ENCODE measurements at regions not wholly inside any gene's neighbourhood (a gene's known extent, or its start where the extent isn't known, plus 50 kb on each side); places are given as distances from the start of the nearest gene placed in this dataset.

GRCh38 chr15:95987299-95987698 is 343.2 kb upstream of the NR2F2 start:
- no peak for DNase-seq
- Histone ChIP-seq H3K4me3 (ENCODE audit: insufficient read depth, low read depth, low read length) (no peak overlapping the region), H3K36me3 (replicated peaks; ENCODE audit: control insufficient read depth, insufficient read depth, low read length) (no peaks in the 10 kb centered on the region), H3K27me3 (ENCODE audit: control insufficient read depth, insufficient read depth, low read length) (no peaks in the 10 kb centered on the region)

DNA sequence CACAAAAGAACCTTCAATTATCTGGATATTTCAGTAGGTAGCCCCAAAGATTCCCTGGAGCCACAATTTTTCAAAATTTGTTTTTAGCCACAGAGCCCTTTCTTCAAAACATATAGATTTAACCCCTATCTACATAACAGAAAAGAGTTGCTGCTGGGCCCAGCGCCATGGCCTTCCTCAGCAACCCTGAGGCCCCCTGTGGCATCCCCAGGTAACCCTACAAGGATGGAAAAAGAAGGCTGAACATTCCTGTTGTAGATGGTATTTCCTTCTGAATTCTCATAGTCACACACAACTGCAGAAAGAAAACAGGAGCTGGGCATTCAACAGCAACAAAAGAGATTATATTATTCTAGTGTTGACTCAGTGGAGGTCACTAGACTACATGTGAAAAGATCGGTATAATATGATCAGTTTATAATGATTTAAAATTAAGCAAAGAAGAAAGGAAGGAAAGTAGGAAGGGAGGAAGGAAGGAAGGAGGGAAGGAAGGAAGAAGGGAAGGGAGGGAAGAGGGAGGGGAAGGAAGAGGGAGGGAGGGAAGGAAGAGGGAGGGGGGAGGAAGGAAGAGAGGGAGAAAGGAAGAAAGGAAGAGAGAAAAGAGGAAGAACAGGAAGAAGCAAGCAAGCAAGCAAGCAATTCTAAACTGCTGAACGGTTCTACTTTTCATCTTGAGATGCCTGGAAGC is 342.5 kb upstream of the NR2F2 start:
- peak; percentile 17 for DNase-seq
- Histone ChIP-seq H3K36me3 (replicated peaks; ENCODE audit: control insufficient read depth, insufficient read depth, low read length) (no peaks in the 10 kb centered on the region), H3K27me3 (ENCODE audit: control insufficient read depth, insufficient read depth, low read length) (no peaks in the 10 kb centered on the region), H3K4me3 (ENCODE audit: insufficient read depth, low read depth, low read length) (no peak overlapping the region)

DNA sequence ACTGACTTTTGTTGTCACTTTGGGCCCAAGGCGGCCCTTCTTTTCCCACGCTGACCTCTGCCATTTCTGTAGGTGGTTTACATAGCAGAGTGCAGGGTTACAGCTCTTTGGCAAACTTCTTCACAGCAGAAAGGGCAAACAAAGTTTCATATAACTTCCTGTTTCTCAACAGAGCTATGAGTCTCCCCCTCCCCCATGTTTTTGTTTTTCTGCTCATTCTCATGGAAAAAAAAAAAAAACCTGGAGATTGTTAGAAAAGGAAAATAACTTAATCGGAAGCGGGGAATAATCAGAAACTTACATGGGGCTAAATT is 342.0 kb upstream of the NR2F2 start:
- H3K4me3 ChIP-seq (ENCODE audit: insufficient read depth, low read depth, low read length): no peak overlapping the region
- H3K27me3 ChIP-seq (ENCODE audit: control insufficient read depth, insufficient read depth, low read length): no peaks in the 10 kb centered on the region
- no peak for DNase-seq
- H3K36me3 ChIP-seq (replicated peaks; ENCODE audit: control insufficient read depth, insufficient read depth, low read length): no peaks in the 10 kb centered on the region

- no peak for DNase-seq
- H3K4me3 ChIP-seq (ENCODE audit: insufficient read depth, low read depth, low read length): no peak overlapping the region
- no peaks in the 10 kb centered on the region for H3K27me3 ChIP-seq (ENCODE audit: control insufficient read depth, insufficient read depth, low read length)
- H3K36me3 ChIP-seq (replicated peaks; ENCODE audit: control insufficient read depth, insufficient read depth, low read length): no peaks in the 10 kb centered on the region
These were observed 341.1 kb upstream of the NR2F2 start for GRCh38 chr15:95989392-95989791.

- H3K36me3 ChIP-seq (replicated peaks; ENCODE audit: control insufficient read depth, insufficient read depth, low read length): no peaks in the 10 kb centered on the region
- H3K27me3 ChIP-seq (ENCODE audit: control insufficient read depth, insufficient read depth, low read length): no peaks in the 10 kb centered on the region
- no peak overlapping the region for H3K4me3 ChIP-seq (ENCODE audit: insufficient read depth, low read depth, low read length)
- no peak for DNase-seq
These were observed 339.7 kb upstream of the NR2F2 start for GRCh38 chr15:95990833-95991232.

DNA sequence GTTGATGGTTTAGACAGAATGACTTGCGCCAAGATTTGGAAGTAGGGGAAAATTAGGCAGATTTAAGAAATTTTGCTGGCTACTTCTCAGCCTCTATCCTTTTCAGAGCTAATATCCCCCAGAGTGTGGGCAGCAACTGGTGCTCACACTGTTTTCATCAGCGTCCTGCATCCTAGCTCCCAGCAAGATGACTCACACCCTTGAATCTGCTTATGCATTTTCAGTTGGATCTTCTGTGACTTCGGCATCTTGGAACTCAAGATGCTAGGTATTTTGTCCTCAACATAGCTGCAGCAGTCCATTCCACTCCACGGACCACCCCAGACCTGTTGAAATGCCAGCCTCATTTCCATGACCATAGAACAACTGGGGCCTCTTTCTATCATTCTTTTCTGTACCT is 336.1 kb upstream of the NR2F2 start:
- DNase-seq: no peak
- H3K4me3 ChIP-seq (ENCODE audit: insufficient read depth, low read depth, low read length): no peak overlapping the region

DNA sequence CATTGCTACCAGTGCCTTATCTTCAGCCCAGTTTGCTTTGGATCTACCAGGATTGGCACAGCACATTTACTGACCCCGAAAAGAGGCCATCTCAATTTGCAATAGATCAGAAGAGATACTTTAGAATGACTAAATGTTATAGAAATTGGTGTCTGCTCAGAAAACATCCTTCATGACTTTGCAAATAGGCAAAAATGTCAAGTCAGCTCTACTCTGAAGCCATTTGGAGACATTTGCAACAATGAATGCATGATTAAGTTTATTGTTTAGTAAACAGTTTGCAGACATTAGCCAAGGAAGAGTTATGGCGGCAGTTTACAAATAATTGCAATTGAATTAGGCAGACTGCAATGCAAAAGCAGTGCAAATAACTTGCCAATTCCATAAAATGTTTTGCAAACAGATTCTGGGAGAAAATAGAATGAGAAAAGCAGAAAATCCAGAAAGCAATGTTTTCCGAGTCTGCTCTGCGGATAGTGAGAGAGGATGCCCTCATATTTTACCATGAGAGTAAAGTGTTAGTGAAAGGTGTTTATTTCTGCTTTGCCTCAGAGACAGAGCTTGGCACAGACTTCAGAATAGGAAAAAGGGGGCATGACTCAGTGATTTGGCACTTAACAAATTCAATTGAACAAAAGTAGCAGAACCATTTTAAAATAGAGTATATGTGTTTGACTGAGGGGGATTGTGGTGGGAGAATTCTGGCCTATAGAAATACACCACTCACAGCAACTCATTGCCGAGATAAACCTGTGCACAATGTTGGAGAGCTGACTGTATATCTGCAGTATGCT is 334.9 kb upstream of the NR2F2 start:
- H3K27me3 ChIP-seq (ENCODE audit: control insufficient read depth, insufficient read depth, low read length): no peaks in the 10 kb centered on the region
- DNase-seq: no peak
- H3K4me3 ChIP-seq (ENCODE audit: insufficient read depth, low read depth, low read length): no peak overlapping the region
- H3K36me3 ChIP-seq (replicated peaks; ENCODE audit: control insufficient read depth, insufficient read depth, low read length): no peaks in the 10 kb centered on the region

More for the DNA sequence above, 336.1 kb upstream of the NR2F2 start:
- Histone ChIP-seq H3K36me3 (replicated peaks; ENCODE audit: control insufficient read depth, insufficient read depth, low read length) (no peaks in the 10 kb centered on the region), H3K27me3 (ENCODE audit: control insufficient read depth, insufficient read depth, low read length) (no peaks in the 10 kb centered on the region)

DNA sequence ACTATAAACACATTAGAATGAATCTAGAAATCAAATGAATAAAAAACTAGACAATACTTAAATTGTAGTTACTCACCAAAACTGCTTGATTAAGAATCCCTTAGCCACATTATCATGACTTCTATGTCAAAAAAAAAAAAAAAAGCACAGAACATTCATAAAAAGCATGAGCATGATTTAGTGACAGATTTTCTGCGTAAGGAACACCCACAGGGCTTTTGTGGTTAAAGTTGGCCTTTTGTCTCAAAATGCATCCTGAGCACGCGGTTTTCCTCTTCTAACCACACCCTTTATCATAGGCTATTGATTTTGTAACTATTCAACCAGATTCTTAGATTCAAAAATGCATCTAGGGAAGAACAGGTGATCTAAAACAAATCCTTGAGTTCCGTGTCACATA is 334.0 kb upstream of the NR2F2 start:
- H3K27me3 ChIP-seq (ENCODE audit: control insufficient read depth, insufficient read depth, low read length): no peaks in the 10 kb centered on the region
- no peaks in the 10 kb centered on the region for H3K36me3 ChIP-seq (replicated peaks; ENCODE audit: control insufficient read depth, insufficient read depth, low read length)
- no peak for DNase-seq
- no peak overlapping the region for H3K4me3 ChIP-seq (ENCODE audit: insufficient read depth, low read depth, low read length)

- Histone ChIP-seq H3K27me3 (ENCODE audit: control insufficient read depth, insufficient read depth, low read length) (no peaks in the 10 kb centered on the region), H3K36me3 (replicated peaks; ENCODE audit: control insufficient read depth, insufficient read depth, low read length) (no peaks in the 10 kb centered on the region), H3K4me3 (ENCODE audit: insufficient read depth, low read depth, low read length) (no peak overlapping the region)
- no peak for DNase-seq
These were observed 331.6 kb upstream of the NR2F2 start for GRCh38 chr15:95998935-95999334.

- no peak for DNase-seq
- no peaks in the 10 kb centered on the region for H3K36me3 ChIP-seq (replicated peaks; ENCODE audit: control insufficient read depth, insufficient read depth, low read length)
- H3K27me3 ChIP-seq (ENCODE audit: control insufficient read depth, insufficient read depth, low read length): no peaks in the 10 kb centered on the region
- no peak overlapping the region for H3K4me3 ChIP-seq (ENCODE audit: insufficient read depth, low read depth, low read length)
These were observed 327.3 kb upstream of the NR2F2 start for GRCh38 chr15:96002890-96003859.

DNA sequence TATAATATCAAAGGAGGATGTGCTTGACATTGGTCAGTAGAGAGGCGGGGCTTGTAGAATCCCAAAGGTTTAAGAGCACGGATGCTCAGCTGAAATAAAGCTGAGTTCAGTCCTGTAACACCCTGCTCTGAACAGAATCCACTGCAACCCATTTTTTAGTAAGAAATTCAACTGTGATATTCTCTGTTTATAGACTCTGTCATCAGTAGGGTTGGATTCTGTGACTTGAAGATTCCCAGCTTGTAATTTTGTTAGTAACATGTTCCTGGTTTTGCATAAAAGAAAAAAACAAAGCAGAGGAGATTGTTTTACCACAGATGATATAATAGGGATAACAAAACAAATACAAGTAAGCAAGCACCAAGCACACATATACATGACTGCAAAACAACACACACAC is 324.6 kb upstream of the NR2F2 start:
- no peaks in the 10 kb centered on the region for H3K36me3 ChIP-seq (replicated peaks; ENCODE audit: control insufficient read depth, insufficient read depth, low read length)
- H3K27me3 ChIP-seq (ENCODE audit: control insufficient read depth, insufficient read depth, low read length): no peaks in the 10 kb centered on the region
- H3K4me3 ChIP-seq (ENCODE audit: insufficient read depth, low read depth, low read length): no peak overlapping the region
- no peak for DNase-seq

- no peak overlapping the region for H3K4me3 ChIP-seq (ENCODE audit: insufficient read depth, low read depth, low read length)
- no peak for DNase-seq
- H3K36me3 ChIP-seq (replicated peaks; ENCODE audit: control insufficient read depth, insufficient read depth, low read length): no peaks in the 10 kb centered on the region
- no peaks in the 10 kb centered on the region for H3K27me3 ChIP-seq (ENCODE audit: control insufficient read depth, insufficient read depth, low read length)
These were observed 319.4 kb upstream of the NR2F2 start for GRCh38 chr15:96011136-96011535.

DNA sequence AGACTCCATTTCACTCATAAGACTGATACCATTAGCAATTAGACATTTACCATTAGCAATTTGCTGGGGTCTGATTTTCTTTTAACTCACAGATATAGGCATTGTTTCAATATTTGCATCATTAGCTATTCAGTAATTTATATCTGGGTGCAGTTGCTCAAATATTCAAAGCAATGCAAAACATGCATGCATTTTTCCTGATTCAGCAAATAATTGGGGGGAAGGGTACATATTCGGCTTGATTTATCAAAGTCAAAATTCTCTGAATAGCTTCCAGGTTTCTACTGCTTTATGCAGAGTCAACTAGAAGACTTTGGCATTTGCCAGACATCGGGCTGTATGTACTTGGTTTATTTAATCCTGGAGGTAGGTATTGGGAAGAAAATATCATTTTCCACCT is 315.6 kb upstream of the NR2F2 start:
- no peak for DNase-seq
- Histone ChIP-seq H3K27me3 (ENCODE audit: control insufficient read depth, insufficient read depth, low read length) (no peaks in the 10 kb centered on the region), H3K36me3 (replicated peaks; ENCODE audit: control insufficient read depth, insufficient read depth, low read length) (no peaks in the 10 kb centered on the region), H3K4me3 (ENCODE audit: insufficient read depth, low read depth, low read length) (no peak overlapping the region)

DNA sequence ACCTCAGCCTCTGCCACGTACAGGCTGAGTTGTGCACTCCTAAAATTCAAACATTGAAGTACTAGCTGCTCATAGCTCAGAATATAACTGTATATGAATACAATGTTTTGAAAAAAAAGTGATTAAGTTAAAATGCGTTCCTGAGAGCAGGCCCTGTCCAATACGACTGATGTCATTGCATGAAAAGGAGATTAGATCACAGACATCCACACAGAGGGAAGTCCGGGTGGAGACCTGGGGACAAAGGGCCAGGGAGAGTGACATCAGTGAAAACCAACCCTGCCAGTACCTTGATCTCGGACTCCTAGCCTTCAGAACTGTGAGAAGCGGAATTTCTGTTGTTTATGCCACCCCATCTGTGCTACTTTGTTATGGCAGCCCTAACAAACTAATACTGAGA is 311.4 kb upstream of the NR2F2 start:
- H3K27me3 ChIP-seq (ENCODE audit: control insufficient read depth, insufficient read depth, low read length): no peaks in the 10 kb centered on the region
- no peak overlapping the region for H3K4me3 ChIP-seq (ENCODE audit: insufficient read depth, low read depth, low read length)
- H3K36me3 ChIP-seq (replicated peaks; ENCODE audit: control insufficient read depth, insufficient read depth, low read length): no peaks in the 10 kb centered on the region
- DNase-seq: no peak

- Histone ChIP-seq H3K27me3 (ENCODE audit: control insufficient read depth, insufficient read depth, low read length) (no peaks in the 10 kb centered on the region), H3K36me3 (replicated peaks; ENCODE audit: control insufficient read depth, insufficient read depth, low read length) (no peaks in the 10 kb centered on the region), H3K4me3 (ENCODE audit: insufficient read depth, low read depth, low read length) (no peak overlapping the region)
- DNase-seq: no peak
These were observed 310.4 kb upstream of the NR2F2 start for GRCh38 chr15:96020133-96020532.
